ENCODE measurements at regions not wholly inside any gene's neighbourhood (a gene's known extent, or its start where the extent isn't known, plus 50 kb on each side); places are given as distances from the start of the nearest gene placed in this dataset.

- Histone ChIP-seq H3K9me3 (peaks cover 0 to 5% (median 0%) of the 10 kb centered on the region in 3 donors), H3K27ac (no peak overlapping the region), H3K4me3 (no peak overlapping the region), H3K27me3 (no peaks in the 10 kb centered on the region), H3K36me3 (replicated peaks in 1 of 2; ENCODE audit: insufficient read depth in 1 of 2, low read depth in 2 of 2) (no peaks in the 10 kb centered on the region), H3K4me1 (no peaks in the 10 kb centered on the region)
- 44 to 50% methylated on average over 6 of the region's 6 CpGs for WGBS, 2 donors
- ATAC-seq (no peak), DNase-seq (no peak)
- intact Hi-C loops (cut with DNase I), result no loop called here
- TF ChIP-seq CTCF (IDR thresholded peaks at IDR 0.05), result no peak
- no peak for TF ChIP-seq POLR2A (IDR thresholded peaks at IDR 0.05)
Observed at GRCh38 chr4:181739031-181739430, 504.2 kb upstream of the TENM3 start.

GRCh38 chr4:181741513-181741912 lies 501.7 kb upstream of the TENM3 start:
- DNase-seq, result no peak
- peaks cover 0 to 8% (median 0%) of the 10 kb centered on the region in 3 donors for H3K9me3 ChIP-seq
- intact Hi-C loops (cut with DNase I), result no loop called here
- H3K27me3 ChIP-seq, result no peaks in the 10 kb centered on the region
- H3K27ac ChIP-seq, result no peak overlapping the region
- ATAC-seq, result no peak
- no peaks in the 10 kb centered on the region for H3K36me3 ChIP-seq (replicated peaks in 1 of 2; ENCODE audit: insufficient read depth in 1 of 2, low read depth in 2 of 2)
- WGBS, 2 donors, result 70 to 80% methylated on average over 6 of the region's 6 CpGs
- TF ChIP-seq CTCF (IDR thresholded peaks at IDR 0.05), result no peak
- TF ChIP-seq POLR2A (IDR thresholded peaks at IDR 0.05), result no peak
- H3K4me3 ChIP-seq, result no peak overlapping the region
- no peaks in the 10 kb centered on the region for H3K4me1 ChIP-seq

- Histone ChIP-seq H3K9me3 (peaks cover 0 to 8% (median 0%) of the 10 kb centered on the region in 3 donors), H3K36me3 (replicated peaks in 1 of 2; ENCODE audit: insufficient read depth in 1 of 2, low read depth in 2 of 2) (no peaks in the 10 kb centered on the region), H3K4me3 (no peak overlapping the region), H3K27me3 (no peaks in the 10 kb centered on the region), H3K27ac (no peak overlapping the region), H3K4me1 (no peaks in the 10 kb centered on the region)
- DNase-seq (no peak), ATAC-seq (no peak)
- TF ChIP-seq CTCF (IDR thresholded peaks at IDR 0.05) (no peak), POLR2A (IDR thresholded peaks at IDR 0.05) (no peak)
- 52 to 64% methylated on average over 1 of the region's 1 CpG for WGBS, 2 donors
- intact Hi-C loops (cut with DNase I), result no loop called here
Observed at GRCh38 chr4:181745933-181746625, 497.1 kb upstream of the TENM3 start.

- no peak overlapping the region for H3K27ac ChIP-seq
- intact Hi-C loops (cut with DNase I), result no loop called here
- no peak for TF ChIP-seq POLR2A (IDR thresholded peaks at IDR 0.05)
- peaks cover 0 to 8% (median 0%) of the 10 kb centered on the region in 3 donors for H3K9me3 ChIP-seq
- no peak for DNase-seq
- no peak overlapping the region for H3K4me3 ChIP-seq
- no peak for ATAC-seq
- WGBS, 2 donors, result 38 to 58% methylated on average over 4 of the region's 4 CpGs
- H3K4me1 ChIP-seq, result no peaks in the 10 kb centered on the region
- no peaks in the 10 kb centered on the region for H3K36me3 ChIP-seq (replicated peaks in 1 of 2; ENCODE audit: insufficient read depth in 1 of 2, low read depth in 2 of 2)
- no peaks in the 10 kb centered on the region for H3K27me3 ChIP-seq
Observed at GRCh38 chr4:181748581-181748980, 494.6 kb upstream of the TENM3 start.

- intact Hi-C loops (cut with DNase I), result no loop called here
Observed at GRCh38 chr4:181752516-181752915, 490.7 kb upstream of the TENM3 start.

More at GRCh38 chr4:181752516-181752915, 490.7 kb upstream of the TENM3 start:
- H3K4me1 ChIP-seq, result no peaks in the 10 kb centered on the region
- H3K9me3 ChIP-seq, result no peaks in the 10 kb centered on the region
- TF ChIP-seq CTCF (IDR thresholded peaks at IDR 0.05) (no peak), POLR2A (IDR thresholded peaks at IDR 0.05) (no peak)
- ATAC-seq (no peak), DNase-seq (no peak)
- no peaks in the 10 kb centered on the region for H3K27me3 ChIP-seq
- H3K36me3 ChIP-seq (replicated peaks in 1 of 2; ENCODE audit: insufficient read depth in 1 of 2, low read depth in 2 of 2), result no peaks in the 10 kb centered on the region
- H3K27ac ChIP-seq, result no peak overlapping the region
- H3K4me3 ChIP-seq, result no peak overlapping the region
- WGBS, 2 donors, result 67 to 68% methylated on average over 6 of the region's 6 CpGs
